GM23338 (cell line): ENCODE measurements at regions not wholly inside any gene's neighbourhood (a gene's known extent, or its start where the extent isn't known, plus 50 kb on each side); places are given as distances from the start of the nearest gene placed in this dataset.

Experiments
- ATAC-seq: fragments of 200-7000 bp; cut with Tn5 transposase; 3 replicates; pipeline ENCODE4 v1.9.1; 2020
- DNase-seq: peaks from one replicate; pipeline ENCODE4 v3.0.0-alpha.2; 2015; ENCODE audit warnings: low spot score
- H2AFZ ChIP-seq: fragments of 200-600 bp; sonication (generic); 2 replicates; pipeline ENCODE4 v1.8.0; 2016; ENCODE audit warnings: antibody characterized with exemption, mild to moderate bottlenecking, moderate library complexity
- H3F3A ChIP-seq: fragments of 200-600 bp; sonication (generic); replicated peaks from 2 replicates; pipeline ENCODE4 v1.8.0; 2017; ENCODE audit warnings: antibody characterized with exemption, mixed run types, low read depth
- H3K27ac ChIP-seq: fragments of 200-600 bp; sonication (generic); 2 replicates; pipeline ENCODE4 v1.6.1; 2016; ENCODE audit warnings: low read depth
- H3K27me3 ChIP-seq: fragments of 200-600 bp; sonication (generic); 2 replicates; pipeline ENCODE4 v1.8.0; 2016; ENCODE audit warnings: mild to moderate bottlenecking, mixed run types, moderate library complexity; ENCODE audit not compliant: insufficient read depth
- H3K36me3 ChIP-seq: fragments of 200-600 bp; sonication (generic); 2 replicates; pipeline ENCODE4 v1.8.0; 2016; ENCODE audit warnings: mild to moderate bottlenecking; ENCODE audit not compliant: insufficient read depth
- H3K4me1 ChIP-seq: fragments of 200-600 bp; sonication (generic); 2 replicates; pipeline ENCODE4 v1.8.0; 2016; ENCODE audit warnings: mild to moderate bottlenecking, moderate library complexity; ENCODE audit not compliant: insufficient read depth
- H3K4me2 ChIP-seq: fragments of 200-600 bp; sonication (generic); 2 replicates; pipeline ENCODE4 v1.7.1; 2017; ENCODE audit warnings: mixed run types
- H3K4me3 ChIP-seq: fragments of 200-600 bp; sonication (generic); 2 replicates; pipeline ENCODE4 v1.6.1; 2016; ENCODE audit warnings: mixed run types
- H3K79me2 ChIP-seq: fragments of 200-600 bp; sonication (generic); replicated peaks from 2 replicates; pipeline ENCODE4 v1.8.0; 2017; ENCODE audit warnings: mild to moderate bottlenecking; ENCODE audit not compliant: insufficient read depth
- H3K9me2 ChIP-seq: fragments of 200-600 bp; sonication (generic); 2 replicates; pipeline ENCODE4 v1.8.0; 2017; ENCODE audit not compliant: insufficient read depth
- H4K20me1 ChIP-seq: fragments of 200-600 bp; sonication (generic); replicated peaks from 2 replicates; pipeline ENCODE4 v1.8.0; 2017; ENCODE audit warnings: mild to moderate bottlenecking; ENCODE audit not compliant: insufficient read depth
- H3K27ac Mint-ChIP-seq: 2 replicates; pipeline ENCODE4 v1.8.0; 2020; ENCODE audit warnings: inconsistent platforms, mild to moderate bottlenecking, moderate library complexity, mixed read lengths
- H3K27me3 Mint-ChIP-seq: 3 replicates; pipeline ENCODE4 v1.8.0; 2022; ENCODE audit warnings: low read depth, mild to moderate bottlenecking, moderate library complexity, mixed read lengths, inconsistent platforms; ENCODE audit not compliant: insufficient read depth, poor library complexity
- H3K36me3 Mint-ChIP-seq: 3 replicates; pipeline ENCODE4 v1.8.0; 2021; ENCODE audit warnings: low read depth, mild to moderate bottlenecking, inconsistent platforms, moderate library complexity, mixed read lengths
- H3K4me1 Mint-ChIP-seq: 3 replicates; pipeline ENCODE4 v1.8.0; 2020; ENCODE audit warnings: mild to moderate bottlenecking, inconsistent platforms, mixed read lengths
- H3K4me3 Mint-ChIP-seq: 3 replicates; pipeline ENCODE4 v1.8.0; 2021; ENCODE audit warnings: moderate library complexity, mild to moderate bottlenecking, inconsistent platforms, mixed read lengths
- H3K9me3 Mint-ChIP-seq: 3 replicates; pipeline ENCODE4 v1.8.0; 2020; ENCODE audit warnings: moderate library complexity, mild to moderate bottlenecking, inconsistent platforms, mixed read lengths
- STAT1 ChIP-seq: IDR thresholded peaks from one replicate; pipeline ENCODE4 v1.6.1; 2016; ENCODE audit warnings: antibody characterized with exemption; ENCODE audit not compliant: unreplicated experiment
- ZNF114 ChIP-seq: fragments of 250-450 bp; sonication (Bioruptor Pico); IDR thresholded peaks from 2 replicates; pipeline ENCODE4 v1.5.0; 2020; ENCODE audit warnings: mild to moderate bottlenecking, moderate library complexity
- ZNF331 ChIP-seq: fragments of 250-450 bp; sonication (Bioruptor Pico); IDR thresholded peaks from 2 replicates; pipeline ENCODE4 v1.5.0; 2020; ENCODE audit warnings: low read depth, mild to moderate bottlenecking, moderate library complexity
- TF ChIP-seq, protein P1 (sequence below), 2 experiments: fragments of 200-600 bp in 1 of 2; sonication (generic) in 1 of 2; conservative IDR thresholded peaks; 2 replicates each; pipeline versions ENCODE4 v1.5.1 to v1.6.1; 2016 to 2017; ENCODE audit warnings: antibody characterized with exemption in 2 of 2, low read depth in 2 of 2, mild to moderate bottlenecking in 2 of 2, moderate library complexity in 1 of 2
- TF ChIP-seq, protein P2 (sequence below): IDR thresholded peaks from one replicate; pipeline ENCODE4 v1.6.1; 2018; ENCODE audit warnings: antibody characterized with exemption; ENCODE audit not compliant: unreplicated experiment
- TF ChIP-seq, protein P3 (sequence below): fragments of 250-450 bp; sonication (Bioruptor Pico); IDR thresholded peaks from 2 replicates; pipeline ENCODE4 v1.5.0; 2020; ENCODE audit warnings: mild to moderate bottlenecking, moderate library complexity

DNA sequence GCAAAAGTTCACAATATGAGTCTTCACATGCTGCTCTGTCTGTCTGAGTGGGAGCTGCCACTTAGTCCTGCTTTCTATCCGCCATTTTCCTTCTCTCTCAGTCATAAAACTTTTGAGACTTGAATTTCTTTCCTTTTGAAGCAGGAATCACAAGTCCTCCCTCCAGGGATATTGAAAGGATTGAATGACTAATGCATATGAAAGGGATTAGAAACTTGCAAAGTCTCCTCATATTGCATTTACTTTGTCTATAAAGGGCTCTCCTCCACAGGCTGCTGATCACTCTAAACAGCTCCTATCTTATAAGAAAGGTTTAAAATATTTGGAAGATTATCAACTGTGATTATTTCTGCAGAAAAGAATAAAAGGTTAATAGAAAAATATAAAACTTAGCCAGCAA is 879.1 kb downstream of the ARAP2 start (continued):
- TF ChIP-seq, protein P1, sequence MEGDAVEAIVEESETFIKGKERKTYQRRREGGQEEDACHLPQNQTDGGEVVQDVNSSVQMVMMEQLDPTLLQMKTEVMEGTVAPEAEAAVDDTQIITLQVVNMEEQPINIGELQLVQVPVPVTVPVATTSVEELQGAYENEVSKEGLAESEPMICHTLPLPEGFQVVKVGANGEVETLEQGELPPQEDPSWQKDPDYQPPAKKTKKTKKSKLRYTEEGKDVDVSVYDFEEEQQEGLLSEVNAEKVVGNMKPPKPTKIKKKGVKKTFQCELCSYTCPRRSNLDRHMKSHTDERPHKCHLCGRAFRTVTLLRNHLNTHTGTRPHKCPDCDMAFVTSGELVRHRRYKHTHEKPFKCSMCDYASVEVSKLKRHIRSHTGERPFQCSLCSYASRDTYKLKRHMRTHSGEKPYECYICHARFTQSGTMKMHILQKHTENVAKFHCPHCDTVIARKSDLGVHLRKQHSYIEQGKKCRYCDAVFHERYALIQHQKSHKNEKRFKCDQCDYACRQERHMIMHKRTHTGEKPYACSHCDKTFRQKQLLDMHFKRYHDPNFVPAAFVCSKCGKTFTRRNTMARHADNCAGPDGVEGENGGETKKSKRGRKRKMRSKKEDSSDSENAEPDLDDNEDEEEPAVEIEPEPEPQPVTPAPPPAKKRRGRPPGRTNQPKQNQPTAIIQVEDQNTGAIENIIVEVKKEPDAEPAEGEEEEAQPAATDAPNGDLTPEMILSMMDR (conservative IDR thresholded peaks at IDR 0.05; ENCODE audit: low read depth in 2 of 2), result no peak
- TF ChIP-seq, protein P2, sequence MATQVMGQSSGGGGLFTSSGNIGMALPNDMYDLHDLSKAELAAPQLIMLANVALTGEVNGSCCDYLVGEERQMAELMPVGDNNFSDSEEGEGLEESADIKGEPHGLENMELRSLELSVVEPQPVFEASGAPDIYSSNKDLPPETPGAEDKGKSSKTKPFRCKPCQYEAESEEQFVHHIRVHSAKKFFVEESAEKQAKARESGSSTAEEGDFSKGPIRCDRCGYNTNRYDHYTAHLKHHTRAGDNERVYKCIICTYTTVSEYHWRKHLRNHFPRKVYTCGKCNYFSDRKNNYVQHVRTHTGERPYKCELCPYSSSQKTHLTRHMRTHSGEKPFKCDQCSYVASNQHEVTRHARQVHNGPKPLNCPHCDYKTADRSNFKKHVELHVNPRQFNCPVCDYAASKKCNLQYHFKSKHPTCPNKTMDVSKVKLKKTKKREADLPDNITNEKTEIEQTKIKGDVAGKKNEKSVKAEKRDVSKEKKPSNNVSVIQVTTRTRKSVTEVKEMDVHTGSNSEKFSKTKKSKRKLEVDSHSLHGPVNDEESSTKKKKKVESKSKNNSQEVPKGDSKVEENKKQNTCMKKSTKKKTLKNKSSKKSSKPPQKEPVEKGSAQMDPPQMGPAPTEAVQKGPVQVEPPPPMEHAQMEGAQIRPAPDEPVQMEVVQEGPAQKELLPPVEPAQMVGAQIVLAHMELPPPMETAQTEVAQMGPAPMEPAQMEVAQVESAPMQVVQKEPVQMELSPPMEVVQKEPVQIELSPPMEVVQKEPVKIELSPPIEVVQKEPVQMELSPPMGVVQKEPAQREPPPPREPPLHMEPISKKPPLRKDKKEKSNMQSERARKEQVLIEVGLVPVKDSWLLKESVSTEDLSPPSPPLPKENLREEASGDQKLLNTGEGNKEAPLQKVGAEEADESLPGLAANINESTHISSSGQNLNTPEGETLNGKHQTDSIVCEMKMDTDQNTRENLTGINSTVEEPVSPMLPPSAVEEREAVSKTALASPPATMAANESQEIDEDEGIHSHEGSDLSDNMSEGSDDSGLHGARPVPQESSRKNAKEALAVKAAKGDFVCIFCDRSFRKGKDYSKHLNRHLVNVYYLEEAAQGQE, result no peak
- TF ChIP-seq ZNF114 (CRISPR knock-in tag) (no peak), STAT1 (no peak)

- H3K27ac Mint-ChIP-seq, result peak overlapping the region; percentile 76
- H4K20me1 ChIP-seq, result no peaks in the 10 kb centered on the region
- TF ChIP-seq ZNF331 (CRISPR knock-in tag), result no peak
- TF ChIP-seq, protein P2, result no peak
- TF ChIP-seq, protein P3, sequence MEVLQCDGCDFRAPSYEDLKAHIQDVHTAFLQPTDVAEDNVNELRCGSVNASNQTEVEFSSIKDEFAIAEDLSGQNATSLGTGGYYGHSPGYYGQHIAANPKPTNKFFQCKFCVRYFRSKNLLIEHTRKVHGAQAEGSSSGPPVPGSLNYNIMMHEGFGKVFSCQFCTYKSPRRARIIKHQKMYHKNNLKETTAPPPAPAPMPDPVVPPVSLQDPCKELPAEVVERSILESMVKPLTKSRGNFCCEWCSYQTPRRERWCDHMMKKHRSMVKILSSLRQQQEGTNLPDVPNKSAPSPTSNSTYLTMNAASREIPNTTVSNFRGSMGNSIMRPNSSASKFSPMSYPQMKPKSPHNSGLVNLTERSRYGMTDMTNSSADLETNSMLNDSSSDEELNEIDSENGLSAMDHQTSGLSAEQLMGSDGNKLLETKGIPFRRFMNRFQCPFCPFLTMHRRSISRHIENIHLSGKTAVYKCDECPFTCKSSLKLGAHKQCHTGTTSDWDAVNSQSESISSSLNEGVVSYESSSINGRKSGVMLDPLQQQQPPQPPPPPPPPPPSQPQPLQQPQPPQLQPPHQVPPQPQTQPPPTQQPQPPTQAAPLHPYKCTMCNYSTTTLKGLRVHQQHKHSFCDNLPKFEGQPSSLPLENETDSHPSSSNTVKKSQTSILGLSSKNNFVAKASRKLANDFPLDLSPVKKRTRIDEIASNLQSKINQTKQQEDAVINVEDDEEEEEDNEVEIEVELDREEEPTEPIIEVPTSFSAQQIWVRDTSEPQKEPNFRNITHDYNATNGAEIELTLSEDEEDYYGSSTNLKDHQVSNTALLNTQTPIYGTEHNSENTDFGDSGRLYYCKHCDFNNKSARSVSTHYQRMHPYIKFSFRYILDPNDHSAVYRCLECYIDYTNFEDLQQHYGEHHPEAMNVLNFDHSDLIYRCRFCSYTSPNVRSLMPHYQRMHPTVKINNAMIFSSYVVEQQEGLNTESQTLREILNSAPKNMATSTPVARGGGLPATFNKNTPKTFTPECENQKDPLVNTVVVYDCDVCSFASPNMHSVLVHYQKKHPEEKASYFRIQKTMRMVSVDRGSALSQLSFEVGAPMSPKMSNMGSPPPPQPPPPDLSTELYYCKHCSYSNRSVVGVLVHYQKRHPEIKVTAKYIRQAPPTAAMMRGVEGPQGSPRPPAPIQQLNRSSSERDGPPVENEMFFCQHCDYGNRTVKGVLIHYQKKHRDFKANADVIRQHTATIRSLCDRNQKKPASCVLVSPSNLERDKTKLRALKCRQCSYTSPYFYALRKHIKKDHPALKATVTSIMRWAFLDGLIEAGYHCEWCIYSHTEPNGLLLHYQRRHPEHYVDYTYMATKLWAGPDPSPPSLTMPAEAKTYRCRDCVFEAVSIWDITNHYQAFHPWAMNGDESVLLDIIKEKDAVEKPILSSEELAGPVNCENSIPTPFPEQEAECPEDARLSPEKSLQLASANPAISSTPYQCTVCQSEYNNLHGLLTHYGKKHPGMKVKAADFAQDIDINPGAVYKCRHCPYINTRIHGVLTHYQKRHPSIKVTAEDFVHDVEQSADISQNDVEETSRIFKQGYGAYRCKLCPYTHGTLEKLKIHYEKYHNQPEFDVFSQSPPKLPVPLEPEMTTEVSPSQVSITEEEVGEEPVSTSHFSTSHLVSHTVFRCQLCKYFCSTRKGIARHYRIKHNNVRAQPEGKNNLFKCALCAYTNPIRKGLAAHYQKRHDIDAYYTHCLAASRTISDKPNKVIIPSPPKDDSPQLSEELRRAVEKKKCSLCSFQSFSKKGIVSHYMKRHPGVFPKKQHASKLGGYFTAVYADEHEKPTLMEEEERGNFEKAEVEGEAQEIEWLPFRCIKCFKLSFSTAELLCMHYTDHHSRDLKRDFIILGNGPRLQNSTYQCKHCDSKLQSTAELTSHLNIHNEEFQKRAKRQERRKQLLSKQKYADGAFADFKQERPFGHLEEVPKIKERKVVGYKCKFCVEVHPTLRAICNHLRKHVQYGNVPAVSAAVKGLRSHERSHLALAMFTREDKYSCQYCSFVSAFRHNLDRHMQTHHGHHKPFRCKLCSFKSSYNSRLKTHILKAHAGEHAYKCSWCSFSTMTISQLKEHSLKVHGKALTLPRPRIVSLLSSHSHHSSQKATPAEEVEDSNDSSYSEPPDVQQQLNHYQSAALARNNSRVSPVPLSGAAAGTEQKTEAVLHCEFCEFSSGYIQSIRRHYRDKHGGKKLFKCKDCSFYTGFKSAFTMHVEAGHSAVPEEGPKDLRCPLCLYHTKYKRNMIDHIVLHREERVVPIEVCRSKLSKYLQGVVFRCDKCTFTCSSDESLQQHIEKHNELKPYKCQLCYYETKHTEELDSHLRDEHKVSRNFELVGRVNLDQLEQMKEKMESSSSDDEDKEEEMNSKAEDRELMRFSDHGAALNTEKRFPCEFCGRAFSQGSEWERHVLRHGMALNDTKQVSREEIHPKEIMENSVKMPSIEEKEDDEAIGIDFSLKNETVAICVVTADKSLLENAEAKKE (CRISPR knock-in tag), result no peak
- TF ChIP-seq, protein P1 (conservative IDR thresholded peaks at IDR 0.05; ENCODE audit: low read depth in 2 of 2), result no peak
- TF ChIP-seq ZNF114 (CRISPR knock-in tag), result no peak
These were observed 844.4 kb downstream of the ARAP2 start for GRCh38 chr4:35399912-35400311.

More at GRCh38 chr4:35399912-35400311, 844.4 kb downstream of the ARAP2 start:
- Mint-ChIP-seq H3K9me3 (no peaks in the 10 kb centered on the region; the same call in 2 of the 3 replicates), H3K4me3 (no peak overlapping the region), H3K36me3 (no peaks in the 10 kb centered on the region), H3K4me1 (peaks cover 5% of the 10 kb centered on the region; the same call in 2 of the 3 replicates), H3K27me3 (peaks cover 2% of the 10 kb centered on the region)
- no peaks in the 10 kb centered on the region for H3K36me3 ChIP-seq
- no peak overlapping the region for H3K27ac ChIP-seq
- no peaks in the 10 kb centered on the region for H3K79me2 ChIP-seq
- peak; percentile 76 for ATAC-seq
- H3K4me3 ChIP-seq, result no peak overlapping the region
- peak; percentile 6 for DNase-seq
- no peaks in the 10 kb centered on the region for H3F3A ChIP-seq
- H3K9me2 ChIP-seq, result no peaks in the 10 kb centered on the region
- H3K27me3 ChIP-seq, result no peaks in the 10 kb centered on the region
- H3K4me2 ChIP-seq, result no peak overlapping the region
- peak overlapping the region; percentile 92; the same call in 1 of the 2 replicates for H2AFZ ChIP-seq
- H3K4me1 ChIP-seq, result no peaks in the 10 kb centered on the region
